Ectodermal cell (in vitro differentiated cells): ENCODE measurements at regions not wholly inside any gene's neighbourhood (a gene's known extent, or its start where the extent isn't known, plus 50 kb on each side); places are given as distances from the start of the nearest gene placed in this dataset.
"Not testable (repeated sequence)": the region's sequence is repeated elsewhere in the genome, so short reads cannot be mapped to it uniquely, and the experiment has no call there.

Source experiments
- H3K27ac ChIP-seq: 2 replicates; pipeline ENCODE4 v1.7.0; 2013; ENCODE audit warnings: mild to moderate bottlenecking, low read depth, low read length; ENCODE audit not compliant: insufficient read depth, poor library complexity, severe bottlenecking
- H3K27me3 ChIP-seq: 2 replicates; pipeline ENCODE4 v1.7.0; 2013; ENCODE audit warnings: mild to moderate bottlenecking, low read length; ENCODE audit not compliant: insufficient read depth, control insufficient read depth, poor library complexity, severe bottlenecking
- H3K36me3 ChIP-seq: one replicate; pipeline ENCODE4 v1.7.0; 2013; ENCODE audit warnings: low read length; ENCODE audit not compliant: control insufficient read depth, insufficient read depth
- H3K4me1 ChIP-seq: one replicate; pipeline ENCODE4 v1.7.0; 2013; ENCODE audit warnings: low read length; ENCODE audit not compliant: control insufficient read depth, insufficient read depth
- H3K4me3 ChIP-seq: 2 replicates; pipeline ENCODE4 v1.7.0; 2013; ENCODE audit warnings: low read depth, low read length, control low read depth; ENCODE audit not compliant: insufficient read depth
- H3K9me3 ChIP-seq: 2 replicates; pipeline ENCODE4 v1.7.0; 2013; ENCODE audit warnings: mild to moderate bottlenecking, low read length, moderate library complexity; ENCODE audit not compliant: control insufficient read depth
- WGBS, 2 experiments: methylation state at CpG; one replicate each; pipeline ENCODE4 v1.1.7; 2013; ENCODE audit warnings: missing lambda C conversion rate in 2 of 2; 5-methylcytosine and 5-hydroxymethylcytosine counted together

GRCh38 chr6:76876430-76876829 is 586.9 kb downstream of the HTR1B start:
- not testable (repeated sequence) for H3K27me3 ChIP-seq, H3K27ac ChIP-seq, H3K9me3 ChIP-seq, H3K4me1 ChIP-seq, H3K4me3 ChIP-seq, H3K36me3 ChIP-seq
- WGBS, 2 experiments = 13 to 14% methylated on average over 5 to 11 of the region's 18 CpGs

GRCh38 chr6:76867182-76867581 is 596.1 kb downstream of the HTR1B start:
- Histone ChIP-seq H3K4me3 (no peak overlapping the region), H3K36me3 (no peaks in the 10 kb centered on the region), H3K9me3 (no peaks in the 10 kb centered on the region), H3K4me1 (no peaks in the 10 kb centered on the region), H3K27ac (no peak overlapping the region), H3K27me3 (no peaks in the 10 kb centered on the region)
- 59 to 72% methylated on average over 3 of the region's 3 CpGs for WGBS, 2 experiments

- Histone ChIP-seq H3K4me3 (no peak overlapping the region), H3K36me3 (no peaks in the 10 kb centered on the region), H3K4me1 (no peaks in the 10 kb centered on the region), H3K27me3 (no peaks in the 10 kb centered on the region), H3K9me3 (no peaks in the 10 kb centered on the region), H3K27ac (no peak overlapping the region)
- 88 to 100% methylated on average over 3 of the region's 5 CpGs for WGBS, 2 experiments
Observed at GRCh38 chr6:76866091-76866915, 597.0 kb downstream of the HTR1B start.

GRCh38 chr6:76862936-76863335 is 600.4 kb downstream of the HTR1B start:
- no peak overlapping the region for H3K4me3 ChIP-seq
- H3K4me1 ChIP-seq = no peaks in the 10 kb centered on the region
- H3K9me3 ChIP-seq = no peaks in the 10 kb centered on the region
- H3K36me3 ChIP-seq = no peaks in the 10 kb centered on the region
- H3K27ac ChIP-seq = no peak overlapping the region
- H3K27me3 ChIP-seq = no peaks in the 10 kb centered on the region
- 0% methylated on average over 1 of the region's 1 CpG for WGBS, 2 experiments

- no peaks in the 10 kb centered on the region for H3K9me3 ChIP-seq
- no peaks in the 10 kb centered on the region for H3K27me3 ChIP-seq
- 52 to 54% methylated on average over 2 of the region's 2 CpGs for WGBS, 2 experiments
- H3K27ac ChIP-seq = no peak overlapping the region
- H3K36me3 ChIP-seq = no peaks in the 10 kb centered on the region
- no peaks in the 10 kb centered on the region for H3K4me1 ChIP-seq
- no peak overlapping the region for H3K4me3 ChIP-seq
Observed at GRCh38 chr6:76861403-76861802, 601.9 kb downstream of the HTR1B start.

GRCh38 chr6:76856065-76856464 is 607.2 kb downstream of the HTR1B start:
- no peaks in the 10 kb centered on the region for H3K27me3 ChIP-seq
- no peak overlapping the region for H3K4me3 ChIP-seq
- H3K27ac ChIP-seq = no peak overlapping the region
- 95 to 96% methylated on average over 3 of the region's 5 CpGs for WGBS, 2 experiments
- H3K9me3 ChIP-seq = no peaks in the 10 kb centered on the region
- H3K36me3 ChIP-seq = no peaks in the 10 kb centered on the region
- H3K4me1 ChIP-seq = no peaks in the 10 kb centered on the region

GRCh38 chr6:76852776-76853175 is 610.5 kb downstream of the HTR1B start:
- Histone ChIP-seq H3K4me1 (no peaks in the 10 kb centered on the region), H3K36me3 (no peaks in the 10 kb centered on the region), H3K27ac (no peak overlapping the region), H3K4me3 (no peak overlapping the region), H3K27me3 (no peaks in the 10 kb centered on the region), H3K9me3 (no peaks in the 10 kb centered on the region)
- WGBS, 2 experiments = 59 to 71% methylated on average over 1 of the region's 1 CpG

GRCh38 chr6:76849274-76849970 is 613.9 kb downstream of the HTR1B start:
- not testable (repeated sequence) for H3K27me3 ChIP-seq

GRCh38 chr6:76843054-76843822 is 620.1 kb downstream of the HTR1B start:
- H3K4me1 ChIP-seq = no peaks in the 10 kb centered on the region
- H3K9me3 ChIP-seq = no peaks in the 10 kb centered on the region
- H3K36me3 ChIP-seq = no peaks in the 10 kb centered on the region
- H3K4me3 ChIP-seq = no peak overlapping the region
- H3K27me3 ChIP-seq = no peaks in the 10 kb centered on the region
- H3K27ac ChIP-seq = no peak overlapping the region
- WGBS, 2 experiments = 0% methylated on average over 1 of the region's 1 CpG

More at GRCh38 chr6:76849274-76849970, 613.9 kb downstream of the HTR1B start:
- WGBS, 2 experiments = 90 to 93% methylated on average over 9 of the region's 9 CpGs
- H3K4me3 ChIP-seq, H3K9me3 ChIP-seq, H3K27ac ChIP-seq, H3K36me3 ChIP-seq, H3K4me1 ChIP-seq: not testable (repeated sequence)

GRCh38 chr6:76840865-76841264 is 622.4 kb downstream of the HTR1B start:
- no peaks in the 10 kb centered on the region for H3K36me3 ChIP-seq
- no peak overlapping the region for H3K27ac ChIP-seq
- H3K9me3 ChIP-seq = no peaks in the 10 kb centered on the region
- H3K4me1 ChIP-seq = no peaks in the 10 kb centered on the region
- H3K27me3 ChIP-seq = no peaks in the 10 kb centered on the region
- no peak overlapping the region for H3K4me3 ChIP-seq
- WGBS, 2 experiments = 91 to 97% methylated on average over 2 to 3 of the region's 3 CpGs
